Naive thymus-derived CD4-positive, alpha-beta T cell (primary cell): ENCODE measurements at regions not wholly inside any gene's neighbourhood (a gene's known extent, or its start where the extent isn't known, plus 50 kb on each side); places are given as distances from the start of the nearest gene placed in this dataset.
"Not testable (repeated sequence)": the region's sequence is repeated elsewhere in the genome, so short reads cannot be mapped to it uniquely, and the experiment has no call there.

Experiments
- ATAC-seq: fragments of 150-1000 bp; cut with Tn5 transposase; 2 replicates; pipeline ENCODE4 v1.10.0; 2021; ENCODE audit warnings: mild to moderate bottlenecking, moderate library complexity
- CTCF ChIA-PET: fragments of 350-600 bp; sonication (Branson Sonifier 250); formaldehyde crosslinking; loops from one replicate; lab custom pipeline; 2021; ENCODE audit warnings: antibody characterized with exemption; lab: Charles Lee
- POLR2A ChIA-PET: fragments of 350-600 bp; sonication (Branson Sonifier 250); formaldehyde crosslinking; loops from one replicate; lab custom pipeline; 2021; ENCODE audit warnings: antibody characterized with exemption, inconsistent platforms; lab: Charles Lee
- DNase-seq, 9 donors: peaks; one replicate each; pipeline versions ENCODE4 v3.0.0 to v3.0.0-alpha.2; 2020 to 2022; ENCODE audit warnings: mixed read lengths in 1 of 9
- H3K27ac ChIP-seq: one replicate; pipeline ENCODE4 v1.7.0; 2013; ENCODE audit warnings: mild to moderate bottlenecking, low read depth, low read length, moderate library complexity
- H3K27me3 ChIP-seq, 2 donors: one replicate each; pipeline ENCODE4 v1.7.0; 2013; ENCODE audit warnings: low read length in 2 of 2, mild to moderate bottlenecking in 2 of 2, moderate library complexity in 2 of 2; ENCODE audit not compliant: control insufficient read depth in 2 of 2, insufficient read depth in 2 of 2
- H3K36me3 ChIP-seq, 3 experiments: 1 replicate in 2 of 3; 2 replicates in 1 of 3; pipeline ENCODE4 v1.7.0; 2013; ENCODE audit warnings: low read length in 3 of 3, mild to moderate bottlenecking in 3 of 3, moderate library complexity in 1 of 3; ENCODE audit not compliant: insufficient read depth in 3 of 3, control insufficient read depth in 2 of 3
- H3K4me1 ChIP-seq, 2 donors: one replicate each; pipeline ENCODE4 v1.7.0; 2013; ENCODE audit warnings: low read length in 2 of 2, mild to moderate bottlenecking in 2 of 2, moderate library complexity in 1 of 2; ENCODE audit not compliant: control insufficient read depth in 2 of 2, insufficient read depth in 2 of 2
- H3K4me3 ChIP-seq: 2 replicates; pipeline ENCODE4 v1.7.0; 2013; ENCODE audit warnings: mild to moderate bottlenecking, low read length
- H3K9me3 ChIP-seq, 3 experiments: 1 replicate in 2 of 3; 2 replicates in 1 of 3; pipeline ENCODE4 v1.7.0; 2013; ENCODE audit warnings: low read length in 3 of 3; ENCODE audit not compliant: control insufficient read depth in 2 of 3
- H3K27ac Mint-ChIP-seq, 9 donors: one replicate each; pipeline ENCODE4 v1.8.0; 2020 to 2022; ENCODE audit warnings: mixed read lengths in 9 of 9, mild to moderate bottlenecking in 8 of 9, moderate library complexity in 5 of 9, inconsistent platforms in 2 of 9
- H3K27me3 Mint-ChIP-seq, 5 donors: one replicate each; pipeline ENCODE4 v1.8.0; 2021 to 2022; ENCODE audit warnings: mixed read lengths in 5 of 5, mild to moderate bottlenecking in 1 of 5
- H3K36me3 Mint-ChIP-seq, 5 donors: one replicate each; pipeline ENCODE4 v1.8.0; 2020 to 2022; ENCODE audit warnings: mixed read lengths in 5 of 5, mild to moderate bottlenecking in 3 of 5, inconsistent platforms in 1 of 5
- H3K4me1 Mint-ChIP-seq, 7 donors: one replicate each; pipeline ENCODE4 v1.8.0; 2020 to 2022; ENCODE audit warnings: mixed read lengths in 7 of 7, mild to moderate bottlenecking in 3 of 7, inconsistent platforms in 1 of 7
- H3K4me3 Mint-ChIP-seq, 10 donors: one replicate each; pipeline ENCODE4 v1.8.0; 2020 to 2022; ENCODE audit warnings: mild to moderate bottlenecking in 10 of 10, mixed read lengths in 10 of 10, moderate library complexity in 6 of 10, inconsistent platforms in 2 of 10
- H3K9me3 Mint-ChIP-seq, 11 donors: one replicate each; pipeline ENCODE4 v1.8.0; 2020 to 2022; ENCODE audit warnings: mixed read lengths in 11 of 11, mild to moderate bottlenecking in 4 of 11, inconsistent platforms in 1 of 11, moderate library complexity in 1 of 11
- intact Hi-C, 2 donors: fragments of 100-400 bp; cut with micrococcal nuclease; formaldehyde crosslinking; loops; one replicate each; pipeline ENCODE4 v1.15.1; 2023

GRCh38 chr2:14901737-14902136 is 269.2 kb downstream of the LRATD1 start:
- no peaks in the 10 kb centered on the region for H3K27me3 ChIP-seq
- no peak for DNase-seq
- intact Hi-C loops = no loop called here
- Mint-ChIP-seq H3K4me3 (no peak overlapping the region), H3K36me3 (no peaks in the 10 kb centered on the region), H3K27ac (no peak overlapping the region), H3K9me3 (peaks cover 0 to 2% (median 0%) of the 10 kb centered on the region in 11 donors), H3K4me1 (no peaks in the 10 kb centered on the region), H3K27me3 (peaks cover 0 to 15% (median 11%) of the 10 kb centered on the region in 5 donors)
- H3K4me1 ChIP-seq = no peaks in the 10 kb centered on the region
- H3K4me3 ChIP-seq = no peak overlapping the region
- no peaks in the 10 kb centered on the region for H3K9me3 ChIP-seq
- POLR2A ChIA-PET = interaction anchor here (0.8 kb wide), 1 partner anchor 12 kb away, joined by 3 read pairs; no protein-coding TSS in a partner anchor
- no peak for ATAC-seq
- H3K36me3 ChIP-seq = no peaks in the 10 kb centered on the region
- no peak overlapping the region for H3K27ac ChIP-seq
- CTCF ChIA-PET = no interaction called here

DNA sequence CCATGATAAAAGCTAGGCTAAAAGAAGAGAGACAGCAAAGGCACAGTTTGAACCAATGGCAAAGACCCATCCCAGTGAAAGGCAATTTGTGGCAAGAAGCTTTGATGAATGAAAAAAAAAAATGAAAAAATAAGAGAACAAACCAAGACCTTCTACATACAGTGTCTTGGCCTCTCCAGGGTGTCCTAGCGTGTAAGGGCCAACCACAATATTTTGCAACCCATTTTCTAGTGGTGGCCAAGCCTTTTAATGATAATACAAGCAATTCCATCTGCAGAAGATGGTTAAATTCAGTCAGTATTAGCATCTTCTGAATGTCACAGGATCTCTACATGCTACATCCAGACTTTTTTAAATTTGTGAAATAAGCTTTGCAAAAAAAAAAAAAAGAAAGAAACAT is 270.4 kb downstream of the LRATD1 start:
- CTCF ChIA-PET = no interaction called here
- POLR2A ChIA-PET = no interaction called here

DNA sequence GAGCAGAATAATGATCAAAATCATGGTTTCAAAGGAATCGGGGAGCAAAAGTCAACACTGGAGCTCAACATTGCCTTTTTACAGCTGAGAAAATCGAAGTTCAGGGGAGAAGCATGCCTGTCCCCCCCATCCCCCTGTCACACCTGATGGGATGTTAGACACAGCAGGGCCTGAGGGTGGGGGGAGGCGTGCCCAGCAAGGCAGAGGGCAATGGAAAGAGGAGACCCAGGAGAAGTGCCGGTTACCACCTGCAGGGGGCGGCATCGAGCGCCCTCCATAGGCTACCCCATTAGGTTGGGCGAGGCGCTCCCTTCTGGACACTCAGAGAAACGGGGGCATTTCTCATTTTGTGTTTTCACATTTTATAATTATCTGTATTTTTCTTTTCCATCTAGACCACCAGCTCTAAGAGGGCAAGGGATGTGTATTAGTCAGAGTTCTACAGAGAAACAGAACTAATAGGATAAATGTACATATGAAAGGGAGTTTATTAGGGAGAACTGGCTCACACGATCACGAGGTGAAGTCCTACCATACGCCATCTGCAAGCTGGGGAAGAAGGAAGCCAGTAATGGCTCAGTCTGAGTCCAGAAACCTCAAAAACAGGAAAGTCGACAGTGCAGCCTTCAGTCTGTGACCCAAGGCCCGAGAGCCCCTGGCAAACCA is 271.3 kb downstream of the LRATD1 start:
- POLR2A ChIA-PET = no interaction called here
- intact Hi-C loops = loop anchor here in 1 of 2 donors (1.0 kb wide), 2 partner anchors 255 to 673 kb away; no protein-coding TSS in a partner anchor

More for the DNA sequence above, 270.4 kb downstream of the LRATD1 start:
- no peak for ATAC-seq
- Histone ChIP-seq H3K4me1 (no peaks in the 10 kb centered on the region), H3K9me3 (no peaks in the 10 kb centered on the region), H3K36me3 (no peaks in the 10 kb centered on the region), H3K4me3 (no peak overlapping the region), H3K27me3 (no peaks in the 10 kb centered on the region), H3K27ac (no peak overlapping the region)
- Mint-ChIP-seq H3K9me3 (peaks cover 0 to 2% (median 0%) of the 10 kb centered on the region in 11 donors), H3K27me3 (peaks cover 0 to 13% (median 11%) of the 10 kb centered on the region in 5 donors), H3K4me1 (no peaks in the 10 kb centered on the region), H3K4me3 (no peak overlapping the region), H3K36me3 (no peaks in the 10 kb centered on the region), H3K27ac (no peak overlapping the region)
- no peak for DNase-seq
- intact Hi-C loops = loop anchor here in 1 of 2 donors (1.0 kb wide), 2 partner anchors 256 to 674 kb away; no protein-coding TSS in a partner anchor

GRCh38 chr2:14904378-14904777 is 271.9 kb downstream of the LRATD1 start:
- H3K4me1 Mint-ChIP-seq, CTCF ChIA-PET, H3K4me1 ChIP-seq, H3K9me3 Mint-ChIP-seq, DNase-seq, H3K27me3 ChIP-seq, POLR2A ChIA-PET, H3K4me3 ChIP-seq, H3K27ac ChIP-seq, intact Hi-C loops, ATAC-seq, H3K27ac Mint-ChIP-seq, H3K9me3 ChIP-seq, H3K36me3 Mint-ChIP-seq, H3K4me3 Mint-ChIP-seq, H3K36me3 ChIP-seq: not testable (repeated sequence)
- peaks cover 0 to 13% (median 11%) of the 10 kb centered on the region in 5 donors for H3K27me3 Mint-ChIP-seq

More for the DNA sequence above, 271.3 kb downstream of the LRATD1 start:
- Histone ChIP-seq H3K4me1 (no peaks in the 10 kb centered on the region), H3K9me3 (no peaks in the 10 kb centered on the region), H3K36me3 (no peaks in the 10 kb centered on the region), H3K27ac (no peak overlapping the region), H3K4me3 (no peak overlapping the region), H3K27me3 (no peaks in the 10 kb centered on the region)
- DNase-seq (peak in 4 of 9 donors; percentile 2 to 64 (median 7)), ATAC-seq (peak; percentile 72)
- H3K4me3 Mint-ChIP-seq = no peak overlapping the region
- H3K4me1 Mint-ChIP-seq = no peaks in the 10 kb centered on the region
- H3K9me3 Mint-ChIP-seq = no peaks in the 10 kb centered on the region
- H3K27me3 Mint-ChIP-seq = peaks cover 0 to 13% (median 11%) of the 10 kb centered on the region in 5 donors
- CTCF ChIA-PET = no interaction called here
- no peak overlapping the region for H3K27ac Mint-ChIP-seq
- no peaks in the 10 kb centered on the region for H3K36me3 Mint-ChIP-seq

DNA sequence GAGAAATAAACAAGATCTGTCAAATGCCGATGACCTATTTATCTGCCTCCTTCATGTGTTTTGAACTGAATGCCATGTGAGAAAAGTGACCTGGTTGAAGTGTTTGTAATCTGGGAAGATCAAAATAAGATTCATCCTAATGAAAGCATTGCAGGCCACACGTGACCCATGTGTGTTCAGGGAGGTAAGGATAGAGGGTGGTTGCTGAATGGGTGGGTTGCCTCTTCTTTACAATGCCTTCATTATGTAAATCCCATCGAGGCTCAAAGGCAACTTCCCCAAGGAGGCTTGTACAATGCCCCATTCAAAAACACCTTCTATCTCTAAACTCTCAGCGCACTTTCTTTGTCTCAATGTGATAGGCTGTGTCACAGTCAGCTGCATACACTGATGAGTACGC is 273.1 kb downstream of the LRATD1 start:
- DNase-seq (no peak), ATAC-seq (no peak)
- CTCF ChIA-PET = no interaction called here
- Histone ChIP-seq H3K4me3 (no peak overlapping the region), H3K4me1 (no peaks in the 10 kb centered on the region), H3K27me3 (no peaks in the 10 kb centered on the region), H3K9me3 (no peaks in the 10 kb centered on the region), H3K36me3 (no peaks in the 10 kb centered on the region), H3K27ac (no peak overlapping the region)
- Mint-ChIP-seq H3K36me3 (no peaks in the 10 kb centered on the region), H3K4me3 (no peak overlapping the region), H3K27me3 (peaks cover 0 to 11% (median 8%) of the 10 kb centered on the region in 5 donors), H3K27ac (no peak overlapping the region), H3K4me1 (no peaks in the 10 kb centered on the region), H3K9me3 (no peaks in the 10 kb centered on the region)
- POLR2A ChIA-PET = interaction anchor here (0.7 kb wide), 1 partner anchor 15 kb away, joined by 4 read pairs; no protein-coding TSS in a partner anchor
- intact Hi-C loops = no loop called here

- Mint-ChIP-seq H3K36me3 (no peaks in the 10 kb centered on the region), H3K27me3 (peaks cover 0 to 8% (median 6%) of the 10 kb centered on the region in 5 donors), H3K9me3 (no peaks in the 10 kb centered on the region), H3K27ac (no peak overlapping the region), H3K4me3 (no peak overlapping the region), H3K4me1 (no peaks in the 10 kb centered on the region)
- Histone ChIP-seq H3K4me1 (no peaks in the 10 kb centered on the region), H3K36me3 (no peaks in the 10 kb centered on the region), H3K27me3 (no peaks in the 10 kb centered on the region), H3K9me3 (no peaks in the 10 kb centered on the region), H3K27ac (no peak overlapping the region), H3K4me3 (no peak overlapping the region)
- no peak for ATAC-seq
- CTCF ChIA-PET = no interaction called here
- POLR2A ChIA-PET = no interaction called here
- no peak for DNase-seq
- intact Hi-C loops = no loop called here
These were observed 274.6 kb downstream of the LRATD1 start for GRCh38 chr2:14907014-14907612.
